ENCODE measurements at regions not wholly inside any gene's neighbourhood (a gene's known extent, or its start where the extent isn't known, plus 50 kb on each side); places are given as distances from the start of the nearest gene placed in this dataset.

GRCh38 chr12:75704208-75704607, 192.8 kb upstream of the KRR1 start:
- no peaks in the 10 kb centered on the region for H3K36me3 ChIP-seq (ENCODE audit: control insufficient read depth, insufficient read depth, low read length)
- no TSS peak for BruUV-seq (replicated peaks)
- H3K9me1 ChIP-seq (ENCODE audit: control insufficient read depth, insufficient read depth, low read length), result no peaks in the 10 kb centered on the region
- intact Hi-C loops (cut with micrococcal nuclease), result loop anchor here (10.0 kb wide), 1 partner anchor 191 kb away; no protein-coding TSS in a partner anchor
- no peak for DNase-seq (ENCODE audit: extremely low read depth in 1 of 4, low spot score in 3 of 4)
- no peak for FAIRE-seq
- ChIA-PET CTCF (ENCODE audit: low intra/inter-chr PET ratio) (no interaction called here), POLR2A (interaction anchor here (0.8 to 1.2 kb wide), 2 partner anchors 9 to 15 kb away, joined by 3 read pairs; no protein-coding TSS in a partner anchor)
- no peaks in the 10 kb centered on the region for H4K20me1 ChIP-seq (replicated peaks; ENCODE audit: control insufficient read depth, insufficient read depth, low read length)
- no peaks in the 10 kb centered on the region for H3K27me3 ChIP-seq (ENCODE audit: control insufficient read depth in 2 of 2, insufficient read depth in 2 of 2, low read length in 2 of 2)
- H3K4me2 ChIP-seq (ENCODE audit: insufficient read depth, low read length), result no peak overlapping the region
- peak overlapping the region; percentile 60 for H2AFZ ChIP-seq (ENCODE audit: low read depth, low read length)
- no peaks in the 10 kb centered on the region for H3K79me2 ChIP-seq (ENCODE audit: control insufficient read depth, insufficient read depth, low read length)
- no peak overlapping the region for H3K9ac ChIP-seq (ENCODE audit: insufficient read depth in 1 of 2, low read depth in 2 of 2, low read length in 2 of 2)
- H3K4me3 ChIP-seq, result no peak overlapping the region
- WGBS (ENCODE audit: insufficient coverage, low coverage, missing lambda C conversion rate), result 42% methylated on average over 3 of the region's 3 CpGs
- TF ChIP-seq NFE2L1 (tag; IDR thresholded peaks at IDR 0.05; ENCODE audit: borderline replicate concordance, low read depth), result no peak
- TF ChIP-seq SIN3A (IDR thresholded peaks at IDR 0.05; ENCODE audit: borderline replicate concordance in 2 of 2, control insufficient read depth in 1 of 2, low read depth in 2 of 2, low read length in 2 of 2), result no peak
- TF ChIP-seq ZNF239 (CRISPR knock-in tag; IDR thresholded peaks at IDR 0.05), result no peak
- no peak for TF ChIP-seq ZNF589 (CRISPR knock-in tag; IDR thresholded peaks at IDR 0.05; ENCODE audit: low read depth)
- no peak for TF ChIP-seq CSDE1 (IDR thresholded peaks at IDR 0.05)
- TF ChIP-seq SP2 (IDR thresholded peaks at IDR 0.05; ENCODE audit: extremely low read depth, low read depth, low read length, poor library complexity, severe bottlenecking), result no peak
- no peak for TF ChIP-seq ZNF197 (CRISPR knock-in tag; IDR thresholded peaks at IDR 0.05; ENCODE audit: low read depth)
- TF ChIP-seq MAFG (tag; conservative IDR thresholded peaks at IDR 0.05), result no peak
- no peak for TF ChIP-seq FOXJ2 (tag; IDR thresholded peaks at IDR 0.05)
- no peak for TF ChIP-seq ZNF766 (CRISPR knock-in tag; conservative IDR thresholded peaks at IDR 0.05)
- no peak for TF ChIP-seq MEF2D (tag; conservative IDR thresholded peaks at IDR 0.05; ENCODE audit: low read depth)
- no peak for TF ChIP-seq BRCA1 (IDR thresholded peaks at IDR 0.05)
- TF ChIP-seq BRCA1 (CRISPR knock-in tag; IDR thresholded peaks at IDR 0.05), result no peak
- TF ChIP-seq TRIM25 (IDR thresholded peaks at IDR 0.05; ENCODE audit: borderline replicate concordance), result no peak
- no peak for TF ChIP-seq ZNF77 (CRISPR knock-in tag; IDR thresholded peaks at IDR 0.05)
- no peak for TF ChIP-seq GATA2 (CRISPR knock-in tag; IDR thresholded peaks at IDR 0.05)
- TF ChIP-seq KHSRP (IDR thresholded peaks at IDR 0.05), result no peak
- TF ChIP-seq MBD1 (CRISPR knock-in tag; IDR thresholded peaks at IDR 0.05), result no peak
- no peak overlapping the region for H3K27ac ChIP-seq (ENCODE audit: extremely low read depth, low read depth, low read length)
- no peak for ATAC-seq
- H3K9me3 ChIP-seq (replicated peaks; ENCODE audit: control insufficient read depth, insufficient read depth, low read depth, low read length), result no peaks in the 10 kb centered on the region
- in situ Hi-C loops (cut with MboI), result no loop called here
- peaks cover 3 to 42% of the 10 kb centered on the region in 2 experiments; a peak in 4 of 5 replicates for H3K4me1 ChIP-seq (replicated peaks in 1 of 2; ENCODE audit: control insufficient read depth in 2 of 2, insufficient read depth in 2 of 2, low read length in 2 of 2)
